ENCODE measurements at regions not wholly inside any gene's neighbourhood (a gene's known extent, or its start where the extent isn't known, plus 50 kb on each side); places are given as distances from the start of the nearest gene placed in this dataset.

DNA sequence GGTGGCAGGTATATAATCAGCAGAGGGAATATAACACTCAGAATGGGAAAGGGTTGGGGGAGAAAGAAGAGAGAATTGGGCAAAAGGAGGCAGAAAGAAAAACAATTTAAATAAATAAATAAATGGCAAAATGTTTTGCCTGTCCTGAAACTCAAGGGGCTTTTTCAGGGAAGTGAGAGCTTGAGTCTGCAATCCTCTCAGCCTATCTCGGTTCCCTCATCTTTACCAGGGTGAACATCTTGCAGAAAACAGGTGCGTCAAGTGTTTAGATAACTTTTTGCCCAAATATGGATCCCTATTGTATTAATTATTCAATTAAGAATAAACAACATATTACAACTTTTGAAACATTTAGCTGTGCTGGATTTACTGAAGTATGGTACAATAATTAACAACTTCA is 343.0 kb upstream of the EDIL3 start:
- Histone ChIP-seq H3K27ac (no peak overlapping the region), H3K4me3 (no peak overlapping the region), H3K9ac (ENCODE audit: low read depth in 2 of 2, low read length in 2 of 2) (no peak overlapping the region), H3K9me3 (no peaks in the 10 kb centered on the region), H3K4me1 (no peaks in the 10 kb centered on the region), H3K27me3 (no peaks in the 10 kb centered on the region), H3K36me3 (no peaks in the 10 kb centered on the region)
- DNase-seq, result no peak
- TF ChIP-seq, protein P1, sequence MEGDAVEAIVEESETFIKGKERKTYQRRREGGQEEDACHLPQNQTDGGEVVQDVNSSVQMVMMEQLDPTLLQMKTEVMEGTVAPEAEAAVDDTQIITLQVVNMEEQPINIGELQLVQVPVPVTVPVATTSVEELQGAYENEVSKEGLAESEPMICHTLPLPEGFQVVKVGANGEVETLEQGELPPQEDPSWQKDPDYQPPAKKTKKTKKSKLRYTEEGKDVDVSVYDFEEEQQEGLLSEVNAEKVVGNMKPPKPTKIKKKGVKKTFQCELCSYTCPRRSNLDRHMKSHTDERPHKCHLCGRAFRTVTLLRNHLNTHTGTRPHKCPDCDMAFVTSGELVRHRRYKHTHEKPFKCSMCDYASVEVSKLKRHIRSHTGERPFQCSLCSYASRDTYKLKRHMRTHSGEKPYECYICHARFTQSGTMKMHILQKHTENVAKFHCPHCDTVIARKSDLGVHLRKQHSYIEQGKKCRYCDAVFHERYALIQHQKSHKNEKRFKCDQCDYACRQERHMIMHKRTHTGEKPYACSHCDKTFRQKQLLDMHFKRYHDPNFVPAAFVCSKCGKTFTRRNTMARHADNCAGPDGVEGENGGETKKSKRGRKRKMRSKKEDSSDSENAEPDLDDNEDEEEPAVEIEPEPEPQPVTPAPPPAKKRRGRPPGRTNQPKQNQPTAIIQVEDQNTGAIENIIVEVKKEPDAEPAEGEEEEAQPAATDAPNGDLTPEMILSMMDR (IDR thresholded peaks at IDR 0.05), result no peak
- intact Hi-C loops (cut with DNase I), result no loop called here

DNA sequence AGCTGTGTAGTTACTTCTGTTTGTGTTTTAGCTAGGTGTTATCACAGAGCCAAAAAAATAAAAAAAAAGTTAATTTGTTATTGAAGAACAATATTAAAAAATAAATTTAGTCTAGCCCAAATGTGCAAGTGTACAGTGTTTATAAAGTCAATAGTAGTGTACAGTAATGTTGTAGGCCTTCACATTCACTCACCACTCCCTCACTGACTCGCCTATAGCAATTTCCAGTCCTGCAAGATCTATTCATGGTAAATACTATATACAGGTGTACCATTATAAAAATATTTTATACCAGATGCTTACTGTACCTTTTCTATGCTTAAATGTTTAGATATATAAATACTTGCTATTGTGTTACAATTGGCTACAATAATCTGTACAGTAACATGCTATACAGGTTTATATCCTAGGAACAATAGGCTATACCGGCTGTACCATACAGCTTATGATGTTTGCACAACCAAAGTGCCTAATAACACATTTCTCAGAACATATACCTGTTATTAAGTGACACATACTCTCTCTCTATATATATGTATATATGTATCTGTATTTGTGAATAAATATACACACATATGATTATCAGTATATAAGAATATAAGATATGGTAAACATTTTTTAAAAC is 341.4 kb upstream of the EDIL3 start:
- Histone ChIP-seq H3K4me1 (no peaks in the 10 kb centered on the region), H3K9me3 (no peaks in the 10 kb centered on the region), H3K4me3 (no peak overlapping the region), H3K9ac (ENCODE audit: low read depth in 2 of 2, low read length in 2 of 2) (no peak overlapping the region), H3K27ac (no peak overlapping the region), H3K36me3 (no peaks in the 10 kb centered on the region), H3K27me3 (no peaks in the 10 kb centered on the region)
- DNase-seq, result no peak
- intact Hi-C loops (cut with DNase I), result no loop called here
- TF ChIP-seq, protein P1 (IDR thresholded peaks at IDR 0.05), result no peak

DNA sequence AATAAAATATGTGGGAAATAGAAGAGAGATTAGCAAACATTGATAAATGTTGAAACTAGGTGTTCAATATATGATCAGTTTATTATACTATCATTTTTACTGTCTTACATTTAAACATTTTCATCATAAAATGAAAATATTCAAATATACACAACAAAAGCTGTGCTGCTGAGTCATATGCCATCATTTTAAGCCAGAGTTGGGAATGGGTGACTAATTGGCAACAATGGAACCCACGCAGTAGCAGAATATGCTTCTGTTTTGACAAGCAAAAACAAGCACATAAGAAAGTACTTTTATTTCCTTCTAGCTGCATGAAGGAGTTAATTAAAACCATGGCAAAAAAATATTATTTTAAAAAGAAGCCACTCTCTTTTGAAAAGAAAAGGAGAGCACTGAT is 340.0 kb upstream of the EDIL3 start:
- no peaks in the 10 kb centered on the region for H3K4me1 ChIP-seq
- no peak overlapping the region for H3K9ac ChIP-seq (ENCODE audit: low read depth in 2 of 2, low read length in 2 of 2)
- TF ChIP-seq, protein P1 (IDR thresholded peaks at IDR 0.05), result no peak
- no peaks in the 10 kb centered on the region for H3K36me3 ChIP-seq
- H3K27me3 ChIP-seq, result no peaks in the 10 kb centered on the region
- no peak for DNase-seq
- H3K27ac ChIP-seq, result no peak overlapping the region
- no peaks in the 10 kb centered on the region for H3K9me3 ChIP-seq
- H3K4me3 ChIP-seq, result no peak overlapping the region
- intact Hi-C loops (cut with DNase I), result no loop called here

DNA sequence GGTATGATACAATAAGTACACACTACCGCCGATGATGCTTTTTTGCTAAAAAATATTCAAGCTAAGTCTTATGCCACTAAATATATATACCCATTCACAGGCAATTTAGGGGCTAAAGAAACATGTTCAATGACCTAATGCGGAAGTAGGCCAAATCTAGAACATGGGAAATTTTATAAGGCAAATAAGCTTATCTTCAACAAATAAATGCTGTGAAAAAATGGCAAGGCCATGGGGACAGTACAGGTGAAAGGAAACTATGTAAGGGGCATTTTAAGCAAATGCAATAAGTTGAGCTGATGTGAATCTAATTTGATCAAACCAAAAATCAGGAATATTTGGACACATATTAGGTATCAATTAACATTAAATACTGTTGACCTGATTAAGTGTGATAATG is 339.5 kb upstream of the EDIL3 start:
- Histone ChIP-seq H3K9me3 (no peaks in the 10 kb centered on the region), H3K36me3 (no peaks in the 10 kb centered on the region), H3K27me3 (no peaks in the 10 kb centered on the region), H3K27ac (no peak overlapping the region), H3K4me1 (no peaks in the 10 kb centered on the region), H3K4me3 (no peak overlapping the region), H3K9ac (ENCODE audit: low read depth in 2 of 2, low read length in 2 of 2) (no peak overlapping the region)
- DNase-seq, result no peak
- intact Hi-C loops (cut with DNase I), result no loop called here
- TF ChIP-seq, protein P1 (IDR thresholded peaks at IDR 0.05), result no peak

DNA sequence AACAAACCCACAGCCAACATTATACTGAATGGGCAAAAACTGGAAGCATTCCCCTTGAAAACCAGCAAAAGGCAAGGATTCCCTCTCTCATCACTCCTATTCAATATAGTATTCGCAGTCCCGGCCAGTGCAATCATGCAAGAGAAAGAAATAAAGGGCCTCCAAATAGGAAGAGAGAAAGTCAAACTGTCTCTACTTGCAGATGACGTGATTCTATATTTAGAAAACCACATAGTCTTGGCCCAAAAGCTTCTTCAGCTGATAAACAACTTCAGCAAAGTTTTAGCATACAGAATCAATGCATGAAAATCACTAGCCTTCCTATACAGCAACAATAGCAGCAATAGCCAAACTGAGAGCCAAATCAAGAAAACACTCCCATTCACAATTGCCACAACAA is 333.7 kb upstream of the EDIL3 start:
- no peak for DNase-seq
- no peaks in the 10 kb centered on the region for H3K9me3 ChIP-seq

More for the DNA sequence above, 333.7 kb upstream of the EDIL3 start:
- Histone ChIP-seq H3K27me3 (no peaks in the 10 kb centered on the region), H3K36me3 (no peaks in the 10 kb centered on the region), H3K4me3 (no peak overlapping the region), H3K9ac (ENCODE audit: low read depth in 2 of 2, low read length in 2 of 2) (no peak overlapping the region), H3K4me1 (no peaks in the 10 kb centered on the region), H3K27ac (no peak overlapping the region)
- TF ChIP-seq, protein P1 (IDR thresholded peaks at IDR 0.05), result no peak
- intact Hi-C loops (cut with DNase I), result no loop called here
